Transverse colon (tissue), 3 donors: ENCODE measurements at regions not wholly inside any gene's neighbourhood (a gene's known extent, or its start where the extent isn't known, plus 50 kb on each side); places are given as distances from the start of the nearest gene placed in this dataset.

Source experiments
- CTCF ChIP-seq, 5 experiments: fragments of 200-600 bp in 3 of 5; fragments of 450-650 bp in 2 of 5; sonication (generic) in 3 of 5; IDR thresholded peaks; 1 replicate in 2 of 5; 2 replicates in 3 of 5; pipeline ENCODE4 v1.5.1; 2016 to 2017; ENCODE audit warnings: antibody characterized with exemption in 5 of 5, inconsistent platforms in 3 of 5, mild to moderate bottlenecking in 2 of 5, moderate library complexity in 1 of 5
- EP300 ChIP-seq: sonication (generic); formaldehyde crosslinking; IDR thresholded peaks from one replicate; pipeline ENCODE4 v1.6.1; 2017; ENCODE audit warnings: antibody characterized with exemption, low read depth
- POLR2A ChIP-seq: fragments of 450-650 bp; IDR thresholded peaks from one replicate; pipeline ENCODE4 v1.6.1; 2016; ENCODE audit warnings: antibody characterized with exemption, mild to moderate bottlenecking, moderate library complexity

DNA sequence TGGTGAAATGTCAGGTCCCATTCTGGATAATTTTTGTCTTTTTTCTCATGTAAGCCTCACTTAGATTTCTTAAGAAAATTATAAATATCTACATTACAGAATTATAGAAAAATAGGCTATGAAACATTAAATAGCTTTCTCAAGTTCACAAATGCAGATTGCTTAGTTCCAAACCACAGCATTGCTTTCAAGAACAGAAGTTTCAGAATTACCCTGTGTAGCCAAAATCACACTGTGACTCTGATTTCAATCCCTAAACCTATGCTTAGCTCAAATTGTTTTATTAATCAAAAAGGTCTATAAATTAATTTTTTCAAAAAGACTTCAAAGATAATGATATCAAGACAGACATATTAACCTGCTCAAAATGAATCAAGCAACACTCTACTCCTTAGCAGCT, 881.2 kb upstream of the PCDH20 start:
- TF ChIP-seq CTCF (IDR thresholded peaks at IDR 0.05), result no peak
- TF ChIP-seq POLR2A, result no peak
- TF ChIP-seq EP300, result no peak
